PC-9 (cell line): ENCODE measurements at regions not wholly inside any gene's neighbourhood (a gene's known extent, or its start where the extent isn't known, plus 50 kb on each side); places are given as distances from the start of the nearest gene placed in this dataset.

Source experiments
- EZH2 ChIP-seq: fragments of 200-600 bp; sonication (generic); IDR thresholded peaks from 2 replicates; pipeline ENCODE4 v1.8.0; 2017; ENCODE audit warnings: antibody characterized with exemption, low read depth
- TF ChIP-seq, protein P1 (sequence below): fragments of 200-600 bp; sonication (generic); conservative IDR thresholded peaks from 2 replicates; pipeline ENCODE4 v1.6.1; 2017; ENCODE audit warnings: mixed run types, antibody characterized with exemption, mild to moderate bottlenecking, moderate library complexity

DNA sequence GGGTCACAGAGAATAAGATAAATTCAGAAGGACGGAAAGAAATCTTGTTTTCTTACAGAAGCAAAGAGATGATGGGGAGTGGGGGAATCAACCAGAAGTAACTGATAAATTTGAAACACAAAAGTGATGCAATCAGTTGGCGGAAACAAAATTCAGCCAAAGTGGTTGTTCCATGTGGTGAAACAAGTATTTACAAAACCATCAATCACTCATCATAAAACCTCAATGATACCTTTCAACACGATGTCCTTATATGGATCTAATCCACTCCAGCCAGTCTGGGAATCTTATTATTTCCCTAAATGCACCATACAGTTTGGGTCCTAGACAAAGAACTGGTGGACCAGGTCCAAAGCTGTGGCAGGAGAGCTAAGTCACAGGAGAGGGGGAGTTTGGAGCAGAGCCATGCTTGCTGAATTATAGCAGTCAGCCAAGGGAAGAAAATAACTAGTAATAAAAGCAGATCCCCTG is 303.8 kb upstream of the LRRC7 start:
- TF ChIP-seq, protein P1, sequence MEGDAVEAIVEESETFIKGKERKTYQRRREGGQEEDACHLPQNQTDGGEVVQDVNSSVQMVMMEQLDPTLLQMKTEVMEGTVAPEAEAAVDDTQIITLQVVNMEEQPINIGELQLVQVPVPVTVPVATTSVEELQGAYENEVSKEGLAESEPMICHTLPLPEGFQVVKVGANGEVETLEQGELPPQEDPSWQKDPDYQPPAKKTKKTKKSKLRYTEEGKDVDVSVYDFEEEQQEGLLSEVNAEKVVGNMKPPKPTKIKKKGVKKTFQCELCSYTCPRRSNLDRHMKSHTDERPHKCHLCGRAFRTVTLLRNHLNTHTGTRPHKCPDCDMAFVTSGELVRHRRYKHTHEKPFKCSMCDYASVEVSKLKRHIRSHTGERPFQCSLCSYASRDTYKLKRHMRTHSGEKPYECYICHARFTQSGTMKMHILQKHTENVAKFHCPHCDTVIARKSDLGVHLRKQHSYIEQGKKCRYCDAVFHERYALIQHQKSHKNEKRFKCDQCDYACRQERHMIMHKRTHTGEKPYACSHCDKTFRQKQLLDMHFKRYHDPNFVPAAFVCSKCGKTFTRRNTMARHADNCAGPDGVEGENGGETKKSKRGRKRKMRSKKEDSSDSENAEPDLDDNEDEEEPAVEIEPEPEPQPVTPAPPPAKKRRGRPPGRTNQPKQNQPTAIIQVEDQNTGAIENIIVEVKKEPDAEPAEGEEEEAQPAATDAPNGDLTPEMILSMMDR = no peak
- TF ChIP-seq EZH2 = no peak
